PC-3 (cell line): ENCODE measurements at regions not wholly inside any gene's neighbourhood (a gene's known extent, or its start where the extent isn't known, plus 50 kb on each side); places are given as distances from the start of the nearest gene placed in this dataset.

Source experiments
- CTCF ChIP-seq: fragments of 300-600 bp; sonication (generic); conservative IDR thresholded peaks from 2 replicates; pipeline ENCODE4 v1.5.1; 2017; ENCODE audit warnings: antibody characterized with exemption, low read depth, mild to moderate bottlenecking, low read length
- EZH2 ChIP-seq: fragments of 300-600 bp; sonication (generic); IDR thresholded peaks from one replicate; pipeline ENCODE4 v1.6.1; 2017; ENCODE audit warnings: antibody characterized with exemption, mild to moderate bottlenecking, low read length; ENCODE audit not compliant: unreplicated experiment

- TF ChIP-seq CTCF (no peak), EZH2 (no peak)
Observed at GRCh38 chr1:189205863-189206262, 1271.8 kb downstream of the BRINP3 start.
